Prostate gland (tissue), 2 donors: ENCODE measurements at regions not wholly inside any gene's neighbourhood (a gene's known extent, or its start where the extent isn't known, plus 50 kb on each side); places are given as distances from the start of the nearest gene placed in this dataset.

Source experiments
- DNase-seq: peaks from one replicate; pipeline ENCODE4 v3.0.0-alpha.2; 2019; ENCODE audit warnings: low spot score
- H3K27ac ChIP-seq, 2 donors: fragments of 200-600 bp; sonication (generic); 2 replicates each; pipeline ENCODE4 v1.5.1; 2017 to 2019
- H3K27me3 ChIP-seq: fragments of 200-600 bp; sonication (generic); replicated peaks from 2 replicates; pipeline ENCODE4 v1.5.1; 2019; ENCODE audit not compliant: insufficient read depth
- H3K36me3 ChIP-seq, 2 donors: fragments of 200-600 bp; sonication (generic); 1 replicate in 1 of 2; 2 replicates in 1 of 2; pipeline versions ENCODE4 v1.5.1 to v1.8.1; 2017 to 2019
- H3K4me1 ChIP-seq: fragments of 200-600 bp; sonication (generic); replicated peaks from 2 replicates; pipeline ENCODE4 v1.5.1; 2019
- H3K4me3 ChIP-seq, 2 donors: fragments of 200-600 bp; sonication (generic); 2 replicates each; pipeline ENCODE4 v1.5.1; 2017 to 2019
- H3K9me3 ChIP-seq: fragments of 200-600 bp; sonication (generic); 2 replicates; pipeline ENCODE4 v1.5.1; 2017
- POLR2A ChIP-seq: fragments of 450-650 bp; IDR thresholded peaks from one replicate; pipeline ENCODE4 v1.6.1; 2016; ENCODE audit warnings: antibody characterized with exemption, mild to moderate bottlenecking
- POLR2AphosphoS5 ChIP-seq: sonication (generic); formaldehyde crosslinking; IDR thresholded peaks from one replicate; pipeline ENCODE4 v1.6.1; 2017; ENCODE audit warnings: antibody characterized with exemption
- WGBS: methylation state at CpG from one replicate; pipeline ENCODE4 v1.1.5; 2018; 5-methylcytosine and 5-hydroxymethylcytosine counted together
- intact Hi-C: fragments of 100-400 bp; cut with DNase I; formaldehyde crosslinking; loops from one replicate; pipeline ENCODE4 v1.14.2; 2022
- TF ChIP-seq, protein P1 (sequence below), 4 experiments: fragments of 200-600 bp in 2 of 4; fragments of 450-650 bp in 2 of 4; sonication (generic) in 2 of 4; IDR thresholded peaks; 1 replicate in 3 of 4; 2 replicates in 1 of 4; pipeline ENCODE4 v1.5.1; 2016 to 2019; ENCODE audit warnings: antibody characterized with exemption in 4 of 4, mild to moderate bottlenecking in 2 of 4, moderate library complexity in 2 of 4

GRCh38 chr18:30588673-30589164 is 453.8 kb downstream of the DSC3 start:
- H3K27me3 ChIP-seq = no peaks in the 10 kb centered on the region
- H3K9me3 ChIP-seq = no peaks in the 10 kb centered on the region
- no peak for DNase-seq
- intact Hi-C loops = no loop called here
- TF ChIP-seq POLR2A (no peak), POLR2AphosphoS5 (no peak)
- TF ChIP-seq, protein P1, sequence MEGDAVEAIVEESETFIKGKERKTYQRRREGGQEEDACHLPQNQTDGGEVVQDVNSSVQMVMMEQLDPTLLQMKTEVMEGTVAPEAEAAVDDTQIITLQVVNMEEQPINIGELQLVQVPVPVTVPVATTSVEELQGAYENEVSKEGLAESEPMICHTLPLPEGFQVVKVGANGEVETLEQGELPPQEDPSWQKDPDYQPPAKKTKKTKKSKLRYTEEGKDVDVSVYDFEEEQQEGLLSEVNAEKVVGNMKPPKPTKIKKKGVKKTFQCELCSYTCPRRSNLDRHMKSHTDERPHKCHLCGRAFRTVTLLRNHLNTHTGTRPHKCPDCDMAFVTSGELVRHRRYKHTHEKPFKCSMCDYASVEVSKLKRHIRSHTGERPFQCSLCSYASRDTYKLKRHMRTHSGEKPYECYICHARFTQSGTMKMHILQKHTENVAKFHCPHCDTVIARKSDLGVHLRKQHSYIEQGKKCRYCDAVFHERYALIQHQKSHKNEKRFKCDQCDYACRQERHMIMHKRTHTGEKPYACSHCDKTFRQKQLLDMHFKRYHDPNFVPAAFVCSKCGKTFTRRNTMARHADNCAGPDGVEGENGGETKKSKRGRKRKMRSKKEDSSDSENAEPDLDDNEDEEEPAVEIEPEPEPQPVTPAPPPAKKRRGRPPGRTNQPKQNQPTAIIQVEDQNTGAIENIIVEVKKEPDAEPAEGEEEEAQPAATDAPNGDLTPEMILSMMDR (IDR thresholded peaks at IDR 0.05) = no peak
- no peaks in the 10 kb centered on the region for H3K4me1 ChIP-seq
- no peak overlapping the region for H3K27ac ChIP-seq
- no peak overlapping the region for H3K4me3 ChIP-seq
- no peaks in the 10 kb centered on the region for H3K36me3 ChIP-seq

GRCh38 chr18:30583768-30584167 is 458.8 kb downstream of the DSC3 start:
- no peaks in the 10 kb centered on the region for H3K27me3 ChIP-seq
- DNase-seq = no peak
- no peak overlapping the region for H3K27ac ChIP-seq
- intact Hi-C loops = no loop called here
- no peaks in the 10 kb centered on the region for H3K36me3 ChIP-seq
- no peak for TF ChIP-seq POLR2AphosphoS5
- no peak for TF ChIP-seq POLR2A
- TF ChIP-seq, protein P1 (IDR thresholded peaks at IDR 0.05) = no peak
- WGBS = 94% methylated on average over 1 of the region's 1 CpG
- H3K4me1 ChIP-seq = no peaks in the 10 kb centered on the region
- no peaks in the 10 kb centered on the region for H3K9me3 ChIP-seq
- no peak overlapping the region for H3K4me3 ChIP-seq

DNA sequence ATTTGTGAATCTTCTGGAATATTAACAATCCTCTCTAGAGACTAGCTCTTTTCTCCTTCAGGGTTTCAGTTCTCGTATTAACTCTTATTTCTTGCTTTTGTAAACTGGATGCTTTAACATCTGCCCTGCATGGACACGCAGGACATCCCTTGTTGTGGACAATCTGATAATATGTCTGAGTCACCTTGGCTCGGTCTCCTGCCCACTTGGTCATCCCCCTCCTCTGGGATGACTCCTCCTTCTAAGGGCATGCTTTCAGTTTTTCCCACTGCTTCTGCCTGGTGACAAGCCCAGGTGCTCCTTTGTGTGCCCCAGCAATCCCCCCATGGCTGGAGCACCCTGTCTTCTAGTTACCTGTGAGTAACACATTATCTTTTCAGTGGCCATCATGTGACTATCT is 460.5 kb downstream of the DSC3 start:
- no peak for DNase-seq
- H3K27me3 ChIP-seq = no peaks in the 10 kb centered on the region
- no peak for TF ChIP-seq POLR2AphosphoS5
- TF ChIP-seq POLR2A = no peak
- intact Hi-C loops = no loop called here
- H3K36me3 ChIP-seq = no peaks in the 10 kb centered on the region
- H3K27ac ChIP-seq = no peak overlapping the region
- H3K4me3 ChIP-seq = no peak overlapping the region
- H3K4me1 ChIP-seq = no peaks in the 10 kb centered on the region
- 80% methylated on average over 3 of the region's 3 CpGs for WGBS
- H3K9me3 ChIP-seq = no peaks in the 10 kb centered on the region

DNA sequence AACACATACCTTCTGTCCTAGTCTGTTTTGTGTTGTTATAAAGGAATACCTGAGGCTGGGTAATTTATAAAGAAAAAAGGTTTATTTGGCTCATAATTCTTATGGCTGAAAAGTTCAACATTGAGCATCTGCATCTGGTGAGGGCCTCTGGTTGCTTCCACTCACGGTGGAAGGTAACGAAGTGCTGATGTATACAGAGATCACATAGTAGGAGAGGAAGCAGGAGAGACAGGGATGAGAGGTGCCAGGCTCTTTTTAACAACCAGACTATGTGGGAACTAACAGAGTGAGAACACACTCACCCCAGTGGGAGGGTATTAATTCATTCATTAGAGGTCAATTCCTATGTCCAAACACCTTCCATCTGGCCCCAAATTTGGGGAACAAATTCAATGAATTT is 463.8 kb downstream of the DSC3 start:
- TF ChIP-seq, protein P1 (IDR thresholded peaks at IDR 0.05) = no peak
- no peak for TF ChIP-seq POLR2AphosphoS5
- no peak for TF ChIP-seq POLR2A
- DNase-seq = no peak
- no peak overlapping the region for H3K4me3 ChIP-seq
- 63% methylated on average over 2 of the region's 2 CpGs for WGBS
- H3K4me1 ChIP-seq = no peaks in the 10 kb centered on the region
- no peaks in the 10 kb centered on the region for H3K9me3 ChIP-seq
- no peaks in the 10 kb centered on the region for H3K36me3 ChIP-seq
- H3K27me3 ChIP-seq = no peaks in the 10 kb centered on the region
- intact Hi-C loops = no loop called here
- no peak overlapping the region for H3K27ac ChIP-seq

GRCh38 chr18:30572214-30572613 is 470.3 kb downstream of the DSC3 start:
- H3K27me3 ChIP-seq = no peaks in the 10 kb centered on the region
- no peak for DNase-seq
- intact Hi-C loops = no loop called here
- no peak for TF ChIP-seq POLR2AphosphoS5
- TF ChIP-seq POLR2A = no peak
- TF ChIP-seq, protein P1 (IDR thresholded peaks at IDR 0.05) = no peak
- no peaks in the 10 kb centered on the region for H3K36me3 ChIP-seq
- no peak overlapping the region for H3K4me3 ChIP-seq
- H3K27ac ChIP-seq = no peak overlapping the region
- H3K9me3 ChIP-seq = no peaks in the 10 kb centered on the region
- H3K4me1 ChIP-seq = no peaks in the 10 kb centered on the region
- WGBS = 25% methylated on average over 2 of the region's 2 CpGs
